Sigmoid colon (tissue), 4 donors: ENCODE measurements at regions not wholly inside any gene's neighbourhood (a gene's known extent, or its start where the extent isn't known, plus 50 kb on each side); places are given as distances from the start of the nearest gene placed in this dataset.

ENCODE experiments used
- EP300 ChIP-seq, 4 donors: sonication (generic); formaldehyde crosslinking; IDR thresholded peaks; one replicate each; pipeline ENCODE4 v1.6.1; 2017; ENCODE audit warnings: antibody characterized with exemption in 4 of 4
- POLR2A ChIP-seq, 2 donors: fragments of 450-650 bp; IDR thresholded peaks; one replicate each; pipeline ENCODE4 v1.6.1; 2016; ENCODE audit warnings: antibody characterized with exemption in 2 of 2, mild to moderate bottlenecking in 2 of 2, moderate library complexity in 2 of 2
- POLR2AphosphoS5 ChIP-seq, 4 donors: sonication (generic); formaldehyde crosslinking; IDR thresholded peaks; one replicate each; pipeline ENCODE4 v1.6.1; 2017; ENCODE audit warnings: antibody characterized with exemption in 4 of 4
- TF ChIP-seq, protein P1 (sequence below), 4 experiments: fragments of 450-650 bp in 3 of 4; fragments of 200-600 bp in 1 of 4; IDR thresholded peaks; one replicate each; pipeline ENCODE4 v1.5.1; 2016 to 2019; ENCODE audit warnings: antibody characterized with exemption in 4 of 4, mild to moderate bottlenecking in 3 of 4, moderate library complexity in 2 of 4

- TF ChIP-seq, protein P1, sequence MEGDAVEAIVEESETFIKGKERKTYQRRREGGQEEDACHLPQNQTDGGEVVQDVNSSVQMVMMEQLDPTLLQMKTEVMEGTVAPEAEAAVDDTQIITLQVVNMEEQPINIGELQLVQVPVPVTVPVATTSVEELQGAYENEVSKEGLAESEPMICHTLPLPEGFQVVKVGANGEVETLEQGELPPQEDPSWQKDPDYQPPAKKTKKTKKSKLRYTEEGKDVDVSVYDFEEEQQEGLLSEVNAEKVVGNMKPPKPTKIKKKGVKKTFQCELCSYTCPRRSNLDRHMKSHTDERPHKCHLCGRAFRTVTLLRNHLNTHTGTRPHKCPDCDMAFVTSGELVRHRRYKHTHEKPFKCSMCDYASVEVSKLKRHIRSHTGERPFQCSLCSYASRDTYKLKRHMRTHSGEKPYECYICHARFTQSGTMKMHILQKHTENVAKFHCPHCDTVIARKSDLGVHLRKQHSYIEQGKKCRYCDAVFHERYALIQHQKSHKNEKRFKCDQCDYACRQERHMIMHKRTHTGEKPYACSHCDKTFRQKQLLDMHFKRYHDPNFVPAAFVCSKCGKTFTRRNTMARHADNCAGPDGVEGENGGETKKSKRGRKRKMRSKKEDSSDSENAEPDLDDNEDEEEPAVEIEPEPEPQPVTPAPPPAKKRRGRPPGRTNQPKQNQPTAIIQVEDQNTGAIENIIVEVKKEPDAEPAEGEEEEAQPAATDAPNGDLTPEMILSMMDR (IDR thresholded peaks at IDR 0.05), result no peak
- TF ChIP-seq POLR2A (IDR thresholded peaks at IDR 0.05) (no peak), EP300 (IDR thresholded peaks at IDR 0.05) (no peak), POLR2AphosphoS5 (IDR thresholded peaks at IDR 0.05) (no peak)
Observed at GRCh38 chr10:29132551-29133111, 156.2 kb upstream of the LYZL1 start.
